Activated CD8-positive, alpha-beta T cell treated with anti-CD3 and anti-CD28 coated beads, Interleukin-2, amount 10 ng/mL, durations not matched to agents 7 days and 5 days (primary cell): ENCODE measurements at regions not wholly inside any gene's neighbourhood (a gene's known extent, or its start where the extent isn't known, plus 50 kb on each side); places are given as distances from the start of the nearest gene placed in this dataset.

Source experiments
- ATAC-seq: fragments of 150-1000 bp; cut with Tn5 transposase; one replicate; pipeline ENCODE4 v1.10.0; 2021; ENCODE audit warnings: moderate library complexity
- CTCF ChIA-PET: fragments of 350-600 bp; sonication (Branson Sonifier 250); formaldehyde crosslinking; loops from one replicate; lab custom pipeline; 2021; ENCODE audit warnings: antibody characterized with exemption; lab: Charles Lee
- POLR2A ChIA-PET: fragments of 350-600 bp; sonication (Branson Sonifier 250); formaldehyde crosslinking; loops from one replicate; lab custom pipeline; 2021; ENCODE audit warnings: antibody characterized with exemption; lab: Charles Lee
- DNase-seq: peaks from one replicate; pipeline ENCODE4 v3.0.0-alpha.2; 2020
- H3K27ac Mint-ChIP-seq: one replicate; pipeline ENCODE4 v1.8.0; 2021; ENCODE audit warnings: mild to moderate bottlenecking, mixed read lengths
- H3K27me3 Mint-ChIP-seq: one replicate; pipeline ENCODE4 v1.8.0; 2021; ENCODE audit warnings: low read depth, mixed read lengths
- H3K36me3 Mint-ChIP-seq: one replicate; pipeline ENCODE4 v1.8.0; 2021; ENCODE audit warnings: low read depth, mixed read lengths
- H3K4me1 Mint-ChIP-seq: one replicate; pipeline ENCODE4 v1.8.0; 2021; ENCODE audit warnings: low read depth, mixed read lengths
- H3K4me3 Mint-ChIP-seq: one replicate; pipeline ENCODE4 v1.8.0; 2021; ENCODE audit warnings: mild to moderate bottlenecking, mixed read lengths
- H3K9me3 Mint-ChIP-seq: one replicate; pipeline ENCODE4 v1.8.0; 2022; ENCODE audit warnings: mixed read lengths; ENCODE audit not compliant: insufficient read depth

DNA sequence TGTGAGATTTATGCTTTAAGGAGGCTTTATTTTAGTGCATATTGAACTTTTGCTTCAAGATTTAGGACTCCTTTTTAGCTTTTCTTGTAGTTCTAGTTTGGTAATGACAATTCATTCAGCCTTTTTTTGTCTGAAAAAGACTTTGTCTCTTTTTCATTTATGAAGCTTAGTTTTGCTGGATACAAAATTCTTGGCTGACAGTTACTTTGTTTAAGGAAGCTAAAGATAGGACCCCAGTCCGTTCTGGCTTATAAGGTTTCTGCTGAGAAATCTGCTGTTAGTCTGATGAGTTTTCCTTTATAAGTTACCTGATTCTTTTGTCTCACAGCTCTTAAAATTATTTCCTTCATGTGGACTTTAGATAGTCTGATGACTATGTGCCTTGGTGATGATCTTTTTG, 142.8 kb upstream of the B3GAT2 start:
- peaks cover 7% of the 10 kb centered on the region for H3K9me3 Mint-ChIP-seq
- CTCF ChIA-PET = no interaction called here
- no peak overlapping the region for H3K27ac Mint-ChIP-seq
- H3K27me3 Mint-ChIP-seq = no peaks in the 10 kb centered on the region
- H3K36me3 Mint-ChIP-seq = no peaks in the 10 kb centered on the region
- POLR2A ChIA-PET = no interaction called here
- no peaks in the 10 kb centered on the region for H3K4me1 Mint-ChIP-seq
- no peak for ATAC-seq
- no peak for DNase-seq
- H3K4me3 Mint-ChIP-seq = no peak overlapping the region

GRCh38 chr6:71103130-71103529, 146.3 kb upstream of the B3GAT2 start:
- Mint-ChIP-seq H3K4me3 (no peak overlapping the region), H3K4me1 (no peaks in the 10 kb centered on the region), H3K27me3 (peaks cover 4% of the 10 kb centered on the region), H3K36me3 (no peaks in the 10 kb centered on the region), H3K27ac (no peak overlapping the region), H3K9me3 (peaks cover 7% of the 10 kb centered on the region)
- CTCF ChIA-PET = no interaction called here
- POLR2A ChIA-PET = no interaction called here
- ATAC-seq (no peak), DNase-seq (no peak)

- Mint-ChIP-seq H3K36me3 (no peaks in the 10 kb centered on the region), H3K9me3 (peaks cover 7% of the 10 kb centered on the region), H3K4me1 (no peaks in the 10 kb centered on the region), H3K27me3 (peaks cover 4% of the 10 kb centered on the region), H3K27ac (no peak overlapping the region), H3K4me3 (no peak overlapping the region)
- ChIA-PET CTCF (no interaction called here), POLR2A (no interaction called here)
- ATAC-seq (no peak), DNase-seq (no peak)
Observed at GRCh38 chr6:71103641-71104040, 146.8 kb upstream of the B3GAT2 start.

- Mint-ChIP-seq H3K27ac (no peak overlapping the region), H3K4me3 (no peak overlapping the region), H3K4me1 (no peaks in the 10 kb centered on the region), H3K9me3 (no peaks in the 10 kb centered on the region), H3K36me3 (no peaks in the 10 kb centered on the region), H3K27me3 (peaks cover 4% of the 10 kb centered on the region)
- no peak for DNase-seq
- CTCF ChIA-PET = no interaction called here
- POLR2A ChIA-PET = no interaction called here
- no peak for ATAC-seq
Observed at GRCh38 chr6:71106276-71106675, 149.4 kb upstream of the B3GAT2 start.

DNA sequence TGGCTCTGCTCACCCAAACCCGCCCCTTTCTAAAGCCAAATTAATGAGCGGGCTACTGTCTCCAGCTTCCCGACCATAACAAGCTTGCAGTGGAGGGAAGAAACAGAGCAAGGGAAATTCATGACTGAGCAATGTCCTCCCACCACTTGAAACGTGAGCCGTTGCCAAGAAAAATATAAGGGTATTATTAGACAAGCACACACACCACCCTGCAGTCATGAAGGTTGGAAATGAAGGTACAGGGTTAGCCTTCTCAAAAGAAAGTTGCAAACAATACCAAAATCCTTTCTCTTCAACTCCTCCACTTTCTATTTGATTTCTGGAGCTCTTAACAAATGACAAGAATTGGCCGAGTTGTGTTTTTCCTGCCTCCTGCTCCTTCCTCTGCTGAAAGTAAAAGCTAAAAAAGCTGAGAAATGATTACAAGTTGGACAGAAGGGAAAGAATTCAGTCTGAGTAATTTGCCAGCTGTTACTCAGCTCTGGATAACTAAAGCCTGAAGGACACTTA, 151.1 kb upstream of the B3GAT2 start:
- H3K27me3 Mint-ChIP-seq = peaks cover 4% of the 10 kb centered on the region
- ATAC-seq = no peak
- no peak overlapping the region for H3K27ac Mint-ChIP-seq
- POLR2A ChIA-PET = no interaction called here
- CTCF ChIA-PET = no interaction called here
- H3K4me3 Mint-ChIP-seq = no peak overlapping the region
- no peaks in the 10 kb centered on the region for H3K4me1 Mint-ChIP-seq
- H3K36me3 Mint-ChIP-seq = no peaks in the 10 kb centered on the region
- DNase-seq = no peak
- H3K9me3 Mint-ChIP-seq = no peaks in the 10 kb centered on the region

- DNase-seq (no peak), ATAC-seq (no peak)
- POLR2A ChIA-PET = no interaction called here
- Mint-ChIP-seq H3K4me3 (no peak overlapping the region), H3K9me3 (no peaks in the 10 kb centered on the region), H3K27ac (no peak overlapping the region), H3K36me3 (no peaks in the 10 kb centered on the region), H3K4me1 (no peaks in the 10 kb centered on the region), H3K27me3 (no peaks in the 10 kb centered on the region)
- CTCF ChIA-PET = no interaction called here
Observed at GRCh38 chr6:71114544-71114943, 157.7 kb upstream of the B3GAT2 start.

- H3K9me3 Mint-ChIP-seq = no peaks in the 10 kb centered on the region
- no peaks in the 10 kb centered on the region for H3K4me1 Mint-ChIP-seq
- no peaks in the 10 kb centered on the region for H3K27me3 Mint-ChIP-seq
- CTCF ChIA-PET = no interaction called here
- H3K27ac Mint-ChIP-seq = no peak overlapping the region
- ATAC-seq = no peak
- POLR2A ChIA-PET = no interaction called here
- H3K4me3 Mint-ChIP-seq = no peak overlapping the region
- no peaks in the 10 kb centered on the region for H3K36me3 Mint-ChIP-seq
- DNase-seq = no peak
Observed at GRCh38 chr6:71114986-71115385, 158.1 kb upstream of the B3GAT2 start.

GRCh38 chr6:71119560-71119959, 162.7 kb upstream of the B3GAT2 start:
- H3K4me3 Mint-ChIP-seq = no peak overlapping the region
- H3K9me3 Mint-ChIP-seq = no peaks in the 10 kb centered on the region
- H3K4me1 Mint-ChIP-seq = no peaks in the 10 kb centered on the region
- POLR2A ChIA-PET = no interaction called here
- no peaks in the 10 kb centered on the region for H3K36me3 Mint-ChIP-seq
- ATAC-seq (no peak), DNase-seq (no peak)
- no peak overlapping the region for H3K27ac Mint-ChIP-seq
- CTCF ChIA-PET = no interaction called here
- H3K27me3 Mint-ChIP-seq = no peaks in the 10 kb centered on the region

GRCh38 chr6:71123051-71123450, 165.6 kb upstream of the OGFRL1 start:
- H3K4me1 Mint-ChIP-seq = no peaks in the 10 kb centered on the region
- no peaks in the 10 kb centered on the region for H3K9me3 Mint-ChIP-seq

DNA sequence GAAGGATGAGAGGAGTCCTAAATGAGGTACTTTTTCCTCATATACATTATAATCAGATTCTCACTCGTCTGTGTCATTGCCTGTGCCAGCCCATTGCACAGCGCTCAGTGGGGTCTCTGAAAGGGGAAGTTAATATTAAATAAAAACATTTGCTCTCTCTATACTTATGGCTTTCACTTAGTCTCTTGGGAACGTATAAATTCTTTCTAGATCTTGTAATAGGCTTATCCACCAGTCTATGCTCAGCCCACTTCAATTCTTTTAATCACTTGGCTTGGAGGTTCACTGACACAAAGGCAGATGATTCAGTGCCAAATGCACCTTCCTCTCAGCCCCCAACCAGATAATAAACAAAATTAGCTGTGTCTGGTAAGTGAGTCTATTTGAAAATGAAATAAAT, 164.3 kb upstream of the OGFRL1 start:
- no peaks in the 10 kb centered on the region for H3K27me3 Mint-ChIP-seq
- H3K27ac Mint-ChIP-seq = no peak overlapping the region
- H3K36me3 Mint-ChIP-seq = no peaks in the 10 kb centered on the region
- no peak for DNase-seq
- no peak overlapping the region for H3K4me3 Mint-ChIP-seq
- H3K9me3 Mint-ChIP-seq = no peaks in the 10 kb centered on the region
- ChIA-PET POLR2A (no interaction called here), CTCF (interaction anchor here (0.6 kb wide), 1 partner anchor 40 kb away, joined by 3 read pairs; no protein-coding TSS in a partner anchor)
- ATAC-seq = no peak
- H3K4me1 Mint-ChIP-seq = no peaks in the 10 kb centered on the region

More at GRCh38 chr6:71123051-71123450, 165.6 kb upstream of the OGFRL1 start:
- ChIA-PET POLR2A (no interaction called here), CTCF (no interaction called here)
- Mint-ChIP-seq H3K36me3 (no peaks in the 10 kb centered on the region), H3K27ac (no peak overlapping the region), H3K4me3 (no peak overlapping the region), H3K27me3 (no peaks in the 10 kb centered on the region)
- ATAC-seq (no peak), DNase-seq (no peak)

DNA sequence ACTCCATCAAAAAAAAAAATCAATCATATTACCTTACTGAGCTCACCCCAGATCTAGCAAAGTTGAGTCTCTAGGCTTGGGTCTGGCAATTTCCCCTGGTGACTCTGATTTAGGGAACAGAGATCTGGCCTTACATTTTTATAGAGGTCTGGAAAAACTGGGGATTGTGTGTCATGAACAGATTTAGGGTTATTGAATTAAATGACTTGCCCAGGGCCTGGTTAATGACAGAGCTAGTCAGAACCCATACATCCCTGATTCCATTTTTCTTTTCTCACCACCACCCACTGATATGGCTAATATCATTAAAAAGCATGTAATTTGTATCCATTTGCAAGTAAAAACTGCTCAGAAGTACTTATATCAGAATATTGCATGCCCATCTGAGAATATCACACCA, 163.4 kb upstream of the OGFRL1 start:
- POLR2A ChIA-PET = no interaction called here
- CTCF ChIA-PET = no interaction called here

DNA sequence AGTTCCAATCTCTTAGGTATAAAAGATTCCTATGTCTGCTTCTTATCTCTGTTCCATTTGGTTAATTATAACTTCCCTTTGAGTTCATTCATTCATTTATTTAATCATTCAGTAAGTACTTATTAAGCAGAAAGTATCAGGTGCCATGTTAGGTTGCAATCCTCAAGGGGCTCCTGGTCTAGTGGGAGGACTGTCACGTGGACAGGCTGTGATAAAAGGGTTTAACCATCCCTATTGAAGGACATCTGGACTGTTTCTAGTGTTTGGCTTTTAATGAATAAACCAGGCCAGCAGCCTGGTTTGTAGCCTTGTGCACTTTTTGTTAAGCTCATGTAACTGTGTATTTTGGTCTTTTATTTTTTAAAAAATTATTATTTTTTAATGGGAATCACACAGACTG, 162.1 kb upstream of the OGFRL1 start:
- ChIA-PET CTCF (no interaction called here), POLR2A (no interaction called here)
- no peaks in the 10 kb centered on the region for H3K9me3 Mint-ChIP-seq
- DNase-seq (no peak), ATAC-seq (no peak)
- no peaks in the 10 kb centered on the region for H3K27me3 Mint-ChIP-seq
- H3K4me1 Mint-ChIP-seq = no peaks in the 10 kb centered on the region
- H3K36me3 Mint-ChIP-seq = no peaks in the 10 kb centered on the region
- no peak overlapping the region for H3K4me3 Mint-ChIP-seq
- H3K27ac Mint-ChIP-seq = no peak overlapping the region

More for the DNA sequence above, 163.4 kb upstream of the OGFRL1 start:
- Mint-ChIP-seq H3K4me3 (no peak overlapping the region), H3K27ac (no peak overlapping the region), H3K4me1 (no peaks in the 10 kb centered on the region), H3K9me3 (no peaks in the 10 kb centered on the region), H3K36me3 (no peaks in the 10 kb centered on the region), H3K27me3 (no peaks in the 10 kb centered on the region)
- ATAC-seq (no peak), DNase-seq (no peak)

DNA sequence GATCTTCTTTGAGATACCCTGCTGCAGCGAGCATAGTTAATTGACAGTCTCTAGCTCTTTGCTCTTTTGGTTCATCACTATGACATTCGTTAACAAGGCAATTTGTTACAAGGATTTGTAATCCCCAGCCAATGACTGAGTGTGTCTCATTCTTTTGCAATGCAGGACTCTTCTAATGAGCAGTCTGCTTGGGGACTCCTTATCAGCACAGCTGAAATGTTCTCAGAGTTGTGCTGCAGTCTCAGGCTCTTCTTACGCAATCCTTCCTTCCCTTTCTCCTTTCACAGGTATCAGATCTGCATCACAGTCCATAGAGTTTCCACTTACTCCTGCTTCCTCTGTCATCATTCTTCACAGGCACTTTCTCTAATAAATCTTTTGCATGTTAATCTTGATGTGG, 161.2 kb upstream of the OGFRL1 start:
- Mint-ChIP-seq H3K36me3 (no peaks in the 10 kb centered on the region), H3K27ac (no peak overlapping the region), H3K4me1 (no peaks in the 10 kb centered on the region), H3K4me3 (no peak overlapping the region), H3K9me3 (no peaks in the 10 kb centered on the region), H3K27me3 (no peaks in the 10 kb centered on the region)
- CTCF ChIA-PET = no interaction called here
- no peak for DNase-seq
- POLR2A ChIA-PET = no interaction called here
- no peak for ATAC-seq
